NCI-H2029 treated with DMSO at 0.1 percent for 48 hours (cell line): ENCODE measurements at regions not wholly inside any gene's neighbourhood (a gene's known extent, or its start where the extent isn't known, plus 50 kb on each side); places are given as distances from the start of the nearest gene placed in this dataset.
"Not testable (repeated sequence)": the region's sequence is repeated elsewhere in the genome, so short reads cannot be mapped to it uniquely, and the experiment has no call there.

Experiments
- DNase-seq: peaks from one replicate; lab custom pipeline; 2025; lab: John Stamatoyannopoulos, UW

- no peak for DNase-seq
Observed at GRCh38 chr18:38576916-38577315, 1011.3 kb upstream of the CELF4 start.

DNA sequence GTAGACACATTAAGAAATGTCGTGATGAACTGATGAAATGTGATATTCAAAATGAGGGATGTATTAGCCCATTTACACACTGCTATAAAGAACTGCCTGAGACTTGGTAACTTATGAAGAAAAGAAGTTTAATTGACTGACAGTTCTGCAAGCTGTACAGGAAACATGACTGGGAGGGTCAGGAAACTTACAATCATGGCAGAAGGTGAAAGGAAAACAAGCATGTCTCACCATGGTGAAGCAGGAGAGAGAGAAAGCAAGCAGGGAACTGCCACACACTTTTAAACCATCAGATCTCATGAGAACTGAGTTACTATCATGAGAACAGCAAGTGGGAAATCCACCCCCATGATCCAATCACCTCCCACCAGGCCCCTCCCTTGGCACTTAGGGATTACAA is 1010.8 kb upstream of the CELF4 start:
- DNase-seq = no peak

DNA sequence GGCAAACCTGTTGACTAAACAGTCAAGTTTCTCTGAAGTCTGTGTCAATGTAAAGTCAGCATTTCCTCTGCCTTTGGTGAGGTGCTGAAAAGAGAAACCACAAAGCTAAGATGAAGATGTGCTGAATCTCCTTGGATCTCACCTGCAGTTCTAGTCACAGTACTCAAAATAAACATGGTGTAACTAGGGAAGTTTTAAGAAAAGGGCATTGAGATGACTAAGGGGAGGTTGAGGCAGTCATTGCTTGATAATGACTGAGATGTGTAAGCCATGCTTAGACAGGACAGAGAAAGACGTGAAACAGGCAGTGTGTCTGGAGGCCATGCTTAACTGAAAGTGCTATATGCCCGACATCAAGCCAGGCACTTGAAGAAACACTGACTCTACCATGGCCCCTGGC is 1010.0 kb upstream of the CELF4 start:
- DNase-seq = no peak

- no peak for DNase-seq
Observed at GRCh38 chr18:38575023-38575422, 1009.4 kb upstream of the CELF4 start.

GRCh38 chr18:38572554-38573111 is 1007.0 kb upstream of the CELF4 start:
- no peak for DNase-seq

GRCh38 chr18:38571651-38572050 is 1006.1 kb upstream of the CELF4 start:
- DNase-seq = no peak

DNA sequence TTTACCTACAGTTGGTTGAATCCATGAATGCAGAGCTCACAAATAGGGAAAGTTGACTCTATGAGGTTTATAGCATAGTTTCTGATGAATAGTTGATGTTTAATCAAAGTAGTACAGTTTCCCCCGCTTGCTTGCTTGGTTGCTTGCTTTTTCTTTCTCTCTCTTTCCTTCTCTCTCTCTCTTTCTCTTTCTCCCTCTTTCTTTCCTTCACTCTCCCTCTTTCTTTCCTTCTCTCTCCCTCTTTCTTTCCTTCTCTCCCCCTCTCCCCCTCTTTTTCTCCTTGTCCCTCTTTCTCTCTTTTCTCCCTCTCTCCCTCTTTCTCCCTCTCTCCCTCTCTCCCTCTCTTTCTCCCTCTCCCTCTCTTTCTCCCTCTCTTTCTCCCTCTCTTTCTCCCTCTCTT is 999.9 kb upstream of the CELF4 start:
- no peak for DNase-seq

- no peak for DNase-seq
Observed at GRCh38 chr18:38563396-38563980, 997.9 kb upstream of the CELF4 start.

GRCh38 chr18:38557006-38557405 is 991.4 kb upstream of the CELF4 start:
- DNase-seq = no peak

- DNase-seq = no peak
Observed at GRCh38 chr18:38552732-38553321, 987.2 kb upstream of the CELF4 start.

DNA sequence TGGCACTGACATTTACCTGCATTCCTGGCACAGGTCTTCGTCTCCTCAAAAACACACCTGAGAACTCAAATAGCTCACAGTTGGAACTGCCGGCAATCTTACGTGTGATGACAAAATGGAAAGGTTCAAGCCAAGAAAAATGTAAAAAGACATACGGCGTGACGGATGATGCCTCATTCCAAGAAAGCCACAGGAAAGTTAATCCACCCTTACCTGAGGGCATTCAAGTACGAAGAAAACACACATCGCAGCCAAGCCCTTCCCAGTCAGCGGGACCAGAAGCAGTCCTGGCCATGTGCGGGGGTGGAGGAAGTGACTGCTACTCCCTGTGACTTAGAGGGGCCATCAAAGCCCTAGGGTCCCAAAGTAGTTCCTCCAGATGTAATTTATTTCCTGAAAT is 986.3 kb upstream of the CELF4 start:
- no peak for DNase-seq

DNA sequence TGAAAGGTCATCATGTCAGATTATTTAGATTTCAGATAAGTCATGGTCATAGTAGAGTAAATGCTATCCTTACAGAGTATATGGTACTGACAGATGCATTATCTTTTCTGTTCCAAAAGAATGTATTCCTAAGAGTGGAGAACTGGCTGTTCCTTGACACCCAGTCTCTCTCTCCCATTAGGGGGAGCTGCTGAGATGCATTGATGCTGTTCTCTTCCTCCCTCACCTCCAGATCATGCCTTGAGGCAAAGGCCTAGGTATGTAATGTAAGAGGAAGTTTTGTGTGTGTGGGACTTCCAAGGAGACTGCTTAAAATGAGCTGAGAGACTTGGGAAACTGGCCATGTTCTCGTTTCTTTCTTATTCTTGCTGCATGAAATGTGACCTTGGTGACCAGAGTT is 979.5 kb upstream of the CELF4 start:
- DNase-seq = no peak

GRCh38 chr18:38539856-38540255 is 974.3 kb upstream of the CELF4 start:
- DNase-seq = no peak

DNA sequence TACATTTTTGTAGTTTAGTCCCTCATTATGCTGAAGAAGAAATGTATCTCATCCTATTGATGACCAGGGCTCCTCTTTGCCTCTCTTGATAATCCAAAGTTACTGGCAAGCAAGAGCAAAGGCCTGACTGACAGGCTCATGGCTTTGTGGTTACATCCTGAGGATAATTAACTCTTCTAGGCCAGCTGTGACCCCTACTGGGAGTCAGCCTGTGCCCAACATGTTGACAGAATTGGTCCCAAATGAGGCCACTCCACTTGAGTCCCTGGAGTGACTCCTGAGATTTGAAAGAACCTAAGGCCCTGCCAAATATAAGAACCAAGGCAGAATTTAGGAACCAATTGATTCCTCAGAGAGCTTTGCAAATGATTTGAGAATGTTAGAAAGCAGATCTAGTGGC is 973.8 kb upstream of the CELF4 start:
- DNase-seq = no peak

- no peak for DNase-seq
Observed at GRCh38 chr18:38534073-38534472, 968.5 kb upstream of the CELF4 start.

- no peak for DNase-seq
Observed at GRCh38 chr18:38526922-38527321, 961.3 kb upstream of the CELF4 start.

GRCh38 chr18:38525039-38525438 is 959.4 kb upstream of the CELF4 start:
- DNase-seq = no peak

GRCh38 chr18:38520786-38521185 is 955.2 kb upstream of the CELF4 start:
- DNase-seq = peak; percentile 53

DNA sequence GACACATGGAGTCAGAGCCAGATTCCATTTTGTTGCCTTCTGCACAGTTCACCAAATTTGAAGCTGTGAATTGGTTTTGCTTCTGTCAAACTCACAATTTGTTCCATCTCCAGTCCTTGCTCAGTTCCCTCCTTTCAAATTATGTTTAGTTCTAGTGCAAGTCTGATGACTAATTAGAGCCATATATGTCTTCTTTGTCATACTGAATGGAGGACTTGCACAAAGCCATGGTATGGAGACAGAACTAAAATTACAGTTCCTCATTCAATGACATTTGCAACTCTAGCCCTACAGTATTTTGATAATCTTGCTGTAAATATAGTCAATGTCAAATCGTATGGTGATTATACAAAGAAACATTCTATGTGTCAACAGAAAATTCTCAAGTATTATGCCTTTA is 936.9 kb upstream of the CELF4 start:
- DNase-seq = no peak

DNA sequence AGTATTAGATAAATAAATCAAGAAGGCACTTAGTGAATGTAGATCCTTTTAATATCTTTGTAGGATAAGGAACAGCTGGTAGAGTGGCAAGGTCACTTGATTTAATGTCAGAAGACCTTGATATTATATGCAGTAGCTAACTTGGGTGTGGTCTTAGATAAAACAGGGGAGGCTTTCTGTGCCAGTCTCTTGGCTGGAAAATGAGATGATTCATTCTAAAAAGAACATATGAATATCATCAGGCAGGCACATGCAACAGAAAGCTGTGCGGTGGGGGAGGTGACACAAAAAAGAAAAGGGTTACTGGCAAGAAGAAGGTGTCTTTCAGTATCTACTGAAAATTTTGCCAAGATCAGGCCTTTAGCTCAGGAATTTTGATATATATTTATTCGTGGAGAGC is 931.7 kb upstream of the CELF4 start:
- no peak for DNase-seq

DNA sequence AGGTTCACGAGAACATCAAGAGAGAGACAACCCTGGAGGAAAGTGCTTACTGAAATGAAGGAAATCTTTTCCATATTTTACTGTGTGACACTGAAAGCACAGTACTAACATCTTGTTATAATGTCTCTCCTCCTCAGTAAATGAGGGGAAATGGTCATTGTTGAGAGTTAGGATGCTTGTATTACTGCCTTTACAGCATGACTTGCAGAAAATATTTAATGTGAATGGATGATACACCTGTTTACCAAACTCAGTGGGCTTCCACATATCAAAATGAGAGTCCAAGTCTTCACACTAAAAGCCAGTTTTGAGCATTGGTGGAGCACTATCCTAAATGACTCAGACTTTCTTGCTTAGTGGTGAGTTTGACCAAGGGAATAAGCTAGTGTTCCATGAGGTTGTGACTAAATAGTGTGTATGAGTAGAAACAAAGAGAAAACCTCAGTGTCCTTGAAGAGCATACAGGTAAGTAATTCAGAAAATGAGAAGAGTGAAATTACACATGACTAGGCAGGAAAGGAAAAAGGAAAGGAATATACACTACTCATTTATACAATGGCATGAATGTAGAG is 930.7 kb upstream of the CELF4 start:
- DNase-seq = no peak

GRCh38 chr18:38494065-38494464 is 928.5 kb upstream of the CELF4 start:
- no peak for DNase-seq

GRCh38 chr18:38491195-38491594 is 925.6 kb upstream of the CELF4 start:
- no peak for DNase-seq

- DNase-seq = not testable (repeated sequence)
Observed at GRCh38 chr18:38489721-38490120, 924.1 kb upstream of the CELF4 start.
